ENCODE measurements at regions not wholly inside any gene's neighbourhood (a gene's known extent, or its start where the extent isn't known, plus 50 kb on each side); places are given as distances from the start of the nearest gene placed in this dataset.
A peak's percentile ranks its signal among the peaks of the same experiment; 100 is the strongest.

GRCh38 chr6:44626616-44627015 is 239.1 kb downstream of the CDC5L start:
- no peak for TF ChIP-seq JUND (IDR thresholded peaks at IDR 0.05; ENCODE audit: low read depth)
- DNase-seq (ENCODE audit: low read depth in 1 of 2, low spot score in 1 of 2) = no peak
- in situ Hi-C loops (cut with HindIII; ENCODE audit: low pct_unique_long_range_greater_than_20kb, low sequenced_read_pairs) = no loop called here

DNA sequence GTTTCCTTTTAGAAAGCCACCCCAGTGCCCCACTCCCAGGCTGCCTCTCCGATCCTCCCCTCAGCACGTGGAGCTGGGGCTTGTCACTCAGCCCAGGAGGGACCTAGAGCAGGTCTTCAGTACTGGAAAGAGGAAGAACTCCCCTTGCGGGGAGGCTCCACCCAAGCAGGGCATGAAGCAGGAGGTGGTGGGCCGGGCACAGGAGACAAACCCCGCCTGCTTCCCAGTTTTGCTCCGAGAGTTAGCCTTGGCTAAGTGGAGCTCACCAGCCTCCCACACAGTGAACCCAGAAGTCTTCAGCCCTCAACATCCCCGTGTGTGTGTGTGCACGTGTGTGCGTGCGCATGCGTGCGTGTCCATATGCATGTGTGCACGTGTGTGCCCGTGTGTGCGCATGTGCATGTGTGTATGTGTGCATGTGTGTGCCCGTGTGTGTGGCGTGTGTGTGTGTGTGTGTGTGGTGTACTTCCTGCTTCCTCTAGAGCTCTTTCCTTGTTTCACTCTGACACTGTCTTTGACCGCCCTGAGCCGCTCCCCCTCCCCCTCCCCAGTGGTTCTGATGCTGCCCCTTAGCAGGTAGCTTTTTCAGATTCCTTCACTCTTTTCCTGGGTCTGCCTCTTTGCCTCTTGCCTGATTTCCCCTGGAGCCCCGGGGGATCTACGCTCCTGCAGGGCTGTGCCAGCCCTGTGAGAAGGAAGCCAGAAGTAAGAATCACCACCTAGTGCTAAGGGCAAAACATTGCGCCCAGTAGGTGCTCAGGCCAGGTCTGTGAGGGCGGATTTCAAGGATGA is 239.8 kb downstream of the CDC5L start:
- in situ Hi-C loops (cut with HindIII; ENCODE audit: low pct_unique_long_range_greater_than_20kb, low sequenced_read_pairs) = no loop called here
- no peak for TF ChIP-seq JUND (IDR thresholded peaks at IDR 0.05; ENCODE audit: low read depth)
- no peak for DNase-seq (ENCODE audit: low read depth in 1 of 2, low spot score in 1 of 2)

- TF ChIP-seq JUND (IDR thresholded peaks at IDR 0.05; ENCODE audit: low read depth) = no peak
- DNase-seq (ENCODE audit: low read depth in 1 of 2, low spot score in 1 of 2) = no peak
- in situ Hi-C loops (cut with HindIII; ENCODE audit: low pct_unique_long_range_greater_than_20kb, low sequenced_read_pairs) = no loop called here
Observed at GRCh38 chr6:44627883-44628271, 240.4 kb downstream of the CDC5L start.

DNA sequence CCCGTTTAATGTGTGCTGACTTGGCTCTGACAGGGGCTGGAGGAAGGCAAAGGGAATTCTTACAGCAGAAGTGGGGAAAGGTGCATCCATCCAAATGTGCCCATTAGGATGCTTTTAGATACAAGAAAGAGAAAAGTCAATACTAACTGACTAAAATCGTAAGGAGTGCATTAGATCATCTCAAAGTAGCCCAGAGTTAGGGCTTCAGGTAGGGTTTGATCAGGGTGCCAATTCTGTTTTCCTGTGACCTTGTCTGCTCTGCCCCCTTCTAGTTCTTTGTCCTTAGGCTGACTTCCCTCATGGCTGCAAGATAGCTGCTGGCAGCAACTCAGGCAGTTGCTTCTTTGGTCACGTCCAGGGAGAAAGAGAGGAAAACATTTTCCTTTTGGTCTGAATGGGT is 240.8 kb downstream of the CDC5L start:
- no peak for TF ChIP-seq JUND (IDR thresholded peaks at IDR 0.05; ENCODE audit: low read depth)
- in situ Hi-C loops (cut with HindIII; ENCODE audit: low pct_unique_long_range_greater_than_20kb, low sequenced_read_pairs) = no loop called here
- DNase-seq (ENCODE audit: low read depth in 1 of 2, low spot score in 1 of 2) = no peak

DNA sequence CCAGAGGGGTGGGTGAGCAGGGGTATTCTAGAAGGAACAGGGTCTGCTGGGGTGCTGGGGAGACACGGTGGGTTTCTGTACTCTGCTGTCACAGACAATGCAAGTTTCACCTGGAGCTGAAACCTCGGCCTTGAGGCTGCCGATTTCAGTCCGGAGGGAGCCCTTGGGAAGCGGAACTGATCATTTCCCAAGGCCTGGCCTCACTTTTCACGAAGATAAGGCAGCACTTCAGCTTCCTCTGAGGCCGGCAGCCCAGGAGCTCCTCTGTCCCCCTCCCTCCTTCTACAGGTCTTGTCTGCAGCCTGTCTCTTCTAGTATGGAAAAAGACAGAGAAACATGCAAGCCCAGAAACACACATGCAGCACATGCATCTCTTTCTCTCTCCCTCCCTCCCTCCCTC is 242.1 kb downstream of the CDC5L start:
- in situ Hi-C loops (cut with HindIII; ENCODE audit: low pct_unique_long_range_greater_than_20kb, low sequenced_read_pairs) = no loop called here
- DNase-seq (ENCODE audit: low read depth in 1 of 2, low spot score in 1 of 2) = no peak
- no peak for TF ChIP-seq JUND (IDR thresholded peaks at IDR 0.05; ENCODE audit: low read depth)

- in situ Hi-C loops (cut with HindIII; ENCODE audit: low pct_unique_long_range_greater_than_20kb, low sequenced_read_pairs) = no loop called here
- peak; percentile 72 to 79 for DNase-seq (ENCODE audit: low read depth in 1 of 2, low spot score in 1 of 2)
Observed at GRCh38 chr6:44630125-44631028, 242.9 kb downstream of the CDC5L start.

DNA sequence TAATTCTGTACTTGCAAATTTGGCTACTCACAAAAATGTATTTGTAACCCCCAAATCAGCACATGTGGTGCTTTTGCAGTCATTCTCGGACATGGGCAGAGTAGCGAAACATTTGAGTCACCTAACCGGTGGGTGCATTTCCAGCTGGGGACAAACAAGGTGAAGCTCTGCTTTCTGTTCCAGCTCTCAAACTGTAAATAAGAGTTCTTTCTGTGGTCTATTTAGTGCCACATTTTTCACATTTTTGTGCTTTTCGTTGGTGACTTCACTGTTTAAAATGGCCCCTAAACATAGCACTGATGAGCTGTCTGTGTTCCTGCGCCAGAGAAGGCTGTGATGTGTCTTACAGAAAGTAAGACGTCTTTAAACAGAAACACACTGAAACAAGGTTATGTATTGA is 244.5 kb downstream of the CDC5L start:
- in situ Hi-C loops (cut with HindIII; ENCODE audit: low pct_unique_long_range_greater_than_20kb, low sequenced_read_pairs) = no loop called here
- DNase-seq (ENCODE audit: low read depth in 1 of 2, low spot score in 1 of 2) = no peak
- TF ChIP-seq JUND (IDR thresholded peaks at IDR 0.05; ENCODE audit: low read depth) = no peak

More at GRCh38 chr6:44630125-44631028, 242.9 kb downstream of the CDC5L start:
- TF ChIP-seq JUND (IDR thresholded peaks at IDR 0.05; ENCODE audit: low read depth) = no peak

DNA sequence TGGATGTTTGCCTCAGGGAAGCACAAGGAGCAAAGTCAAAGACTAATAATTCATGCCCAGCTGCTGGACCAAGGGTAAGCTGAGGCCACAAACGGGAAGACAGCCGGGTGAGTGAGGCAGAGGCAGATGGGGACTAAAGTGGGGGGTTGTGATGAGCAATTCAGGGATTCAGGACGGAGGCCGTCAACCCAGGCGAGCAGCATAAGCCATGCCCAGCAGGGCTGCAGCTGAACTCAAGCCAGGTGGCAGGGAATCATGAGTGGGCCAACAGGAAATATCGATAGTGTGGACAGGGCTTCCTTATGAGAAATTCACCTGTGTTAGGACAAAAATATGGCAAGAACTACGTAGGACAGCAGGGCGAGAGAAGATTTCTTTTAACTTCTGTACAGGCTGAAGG is 246.8 kb downstream of the CDC5L start:
- no peak for TF ChIP-seq JUND (IDR thresholded peaks at IDR 0.05; ENCODE audit: low read depth)
- in situ Hi-C loops (cut with HindIII; ENCODE audit: low pct_unique_long_range_greater_than_20kb, low sequenced_read_pairs) = no loop called here
- DNase-seq (ENCODE audit: low read depth in 1 of 2, low spot score in 1 of 2) = no peak

- no peak for TF ChIP-seq JUND (IDR thresholded peaks at IDR 0.05; ENCODE audit: low read depth)
- in situ Hi-C loops (cut with HindIII; ENCODE audit: low pct_unique_long_range_greater_than_20kb, low sequenced_read_pairs) = no loop called here
- DNase-seq (ENCODE audit: low read depth in 1 of 2, low spot score in 1 of 2) = no peak
Observed at GRCh38 chr6:44635486-44635885, 248.0 kb downstream of the CDC5L start.

DNA sequence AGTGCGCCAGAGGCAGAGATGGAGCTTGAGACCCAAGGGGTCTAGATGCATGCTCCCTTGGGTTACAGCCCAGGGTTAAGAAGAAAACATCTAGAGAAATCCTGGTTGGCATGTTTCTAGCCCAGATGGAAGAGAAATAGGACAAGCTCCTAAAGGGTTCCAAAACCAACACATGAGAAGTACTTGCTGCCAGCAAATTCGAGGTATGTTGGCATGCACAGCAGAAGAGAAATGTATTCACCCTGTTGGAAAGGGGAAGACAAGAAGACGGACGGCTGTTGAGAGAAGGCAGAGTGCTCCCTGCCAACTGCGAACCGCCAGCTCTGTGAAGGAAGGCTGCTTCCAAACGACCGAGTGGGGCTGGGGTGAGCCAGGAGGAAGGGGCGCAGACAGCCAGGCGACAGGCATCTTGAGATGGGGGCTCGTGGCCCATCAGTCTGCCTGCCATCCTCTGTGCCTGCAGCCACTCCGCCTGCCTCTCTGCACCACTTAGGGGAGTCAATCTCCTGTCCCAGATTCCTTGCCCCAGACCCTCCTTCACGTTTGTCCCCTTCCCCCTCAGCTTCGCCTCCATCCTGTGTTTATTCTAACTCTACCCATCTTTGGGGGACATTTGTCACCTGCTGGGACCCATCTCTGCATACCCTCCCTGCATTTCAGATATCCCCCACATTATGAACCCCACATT is 249.2 kb downstream of the CDC5L start:
- TF ChIP-seq JUND (IDR thresholded peaks at IDR 0.05; ENCODE audit: low read depth) = no peak
- no peak for DNase-seq (ENCODE audit: low read depth in 1 of 2, low spot score in 1 of 2)
- in situ Hi-C loops (cut with HindIII; ENCODE audit: low pct_unique_long_range_greater_than_20kb, low sequenced_read_pairs) = no loop called here

- DNase-seq (ENCODE audit: low read depth in 1 of 2, low spot score in 1 of 2) = no peak
- no peak for TF ChIP-seq JUND (IDR thresholded peaks at IDR 0.05; ENCODE audit: low read depth)
- in situ Hi-C loops (cut with HindIII; ENCODE audit: low pct_unique_long_range_greater_than_20kb, low sequenced_read_pairs) = no loop called here
Observed at GRCh38 chr6:44641344-44642031, 254.0 kb downstream of the CDC5L start.

DNA sequence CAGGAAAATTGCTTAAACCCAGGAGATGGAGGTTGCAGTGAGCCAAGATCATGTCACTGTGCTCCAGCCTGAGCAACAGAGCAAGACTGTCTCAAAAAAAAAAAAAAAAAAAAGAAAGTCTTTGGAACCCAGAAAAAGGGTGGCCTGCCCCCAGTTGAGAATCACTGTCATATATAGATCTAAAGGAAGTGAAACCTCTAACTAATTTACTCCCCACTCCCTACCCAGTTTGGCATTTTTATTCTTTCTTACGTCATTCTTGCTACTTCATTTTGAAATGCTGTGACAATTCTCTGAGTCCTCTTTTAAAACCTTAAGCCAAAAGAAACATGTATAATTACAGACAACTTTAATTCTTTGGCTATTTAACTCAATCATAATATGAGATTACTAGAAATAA is 254.8 kb downstream of the CDC5L start:
- DNase-seq (ENCODE audit: low read depth in 1 of 2, low spot score in 1 of 2) = no peak
- in situ Hi-C loops (cut with HindIII; ENCODE audit: low pct_unique_long_range_greater_than_20kb, low sequenced_read_pairs) = no loop called here
- no peak for TF ChIP-seq JUND (IDR thresholded peaks at IDR 0.05; ENCODE audit: low read depth)

Data from T47D (cell line).